ENCODE measurements at regions not wholly inside any gene's neighbourhood (a gene's known extent, or its start where the extent isn't known, plus 50 kb on each side); places are given as distances from the start of the nearest gene placed in this dataset.

GRCh38 chr9:87099407-87099806, 152.1 kb upstream of the GAS1 start:
- DNase-seq (ENCODE audit: low read depth), result no peak
- H3K4me3 ChIP-seq (ENCODE audit: low read depth, low read length), result no peak overlapping the region
- no peak for TF ChIP-seq CTCF (conservative IDR thresholded peaks at IDR 0.05; ENCODE audit: low read depth, low read length)

GRCh38 chr9:87100001-87100400, 152.7 kb upstream of the GAS1 start:
- no peak for DNase-seq (ENCODE audit: low read depth)
- no peak for TF ChIP-seq CTCF (conservative IDR thresholded peaks at IDR 0.05; ENCODE audit: low read depth, low read length)

GRCh38 chr9:87102126-87102525, 154.8 kb upstream of the GAS1 start:
- no peak for TF ChIP-seq CTCF (conservative IDR thresholded peaks at IDR 0.05; ENCODE audit: low read depth, low read length)
- no peak overlapping the region for H3K4me3 ChIP-seq (ENCODE audit: low read depth, low read length)
- DNase-seq (ENCODE audit: low read depth), result no peak

More at GRCh38 chr9:87100001-87100400, 152.7 kb upstream of the GAS1 start:
- H3K4me3 ChIP-seq (ENCODE audit: low read depth, low read length), result no peak overlapping the region

GRCh38 chr9:87107072-87107471, 159.8 kb upstream of the GAS1 start:
- DNase-seq (ENCODE audit: low read depth), result peak; percentile 52
- no peak overlapping the region for H3K4me3 ChIP-seq (ENCODE audit: low read depth, low read length)
- peak; percentile 49 for TF ChIP-seq CTCF (conservative IDR thresholded peaks at IDR 0.05; ENCODE audit: low read depth, low read length)

- no peak for TF ChIP-seq CTCF (conservative IDR thresholded peaks at IDR 0.05; ENCODE audit: low read depth, low read length)
- no peak overlapping the region for H3K4me3 ChIP-seq (ENCODE audit: low read depth, low read length)
- DNase-seq (ENCODE audit: low read depth), result no peak
Observed at GRCh38 chr9:87108661-87109060, 161.4 kb upstream of the GAS1 start.

- no peak overlapping the region for H3K4me3 ChIP-seq (ENCODE audit: low read depth, low read length)
- no peak for TF ChIP-seq CTCF (conservative IDR thresholded peaks at IDR 0.05; ENCODE audit: low read depth, low read length)
- peak; percentile 45 for DNase-seq (ENCODE audit: low read depth)
Observed at GRCh38 chr9:87109231-87109631, 161.9 kb upstream of the GAS1 start.

GRCh38 chr9:87109851-87110250, 162.5 kb upstream of the GAS1 start:
- peak; percentile 83 for DNase-seq (ENCODE audit: low read depth)

More at GRCh38 chr9:87109851-87110250, 162.5 kb upstream of the GAS1 start:
- no peak for TF ChIP-seq CTCF (conservative IDR thresholded peaks at IDR 0.05; ENCODE audit: low read depth, low read length)
- no peak overlapping the region for H3K4me3 ChIP-seq (ENCODE audit: low read depth, low read length)

All from choroid plexus epithelial cell (primary cell).